ENCODE measurements at regions not wholly inside any gene's neighbourhood (a gene's known extent, or its start where the extent isn't known, plus 50 kb on each side); places are given as distances from the start of the nearest gene placed in this dataset.

DNA sequence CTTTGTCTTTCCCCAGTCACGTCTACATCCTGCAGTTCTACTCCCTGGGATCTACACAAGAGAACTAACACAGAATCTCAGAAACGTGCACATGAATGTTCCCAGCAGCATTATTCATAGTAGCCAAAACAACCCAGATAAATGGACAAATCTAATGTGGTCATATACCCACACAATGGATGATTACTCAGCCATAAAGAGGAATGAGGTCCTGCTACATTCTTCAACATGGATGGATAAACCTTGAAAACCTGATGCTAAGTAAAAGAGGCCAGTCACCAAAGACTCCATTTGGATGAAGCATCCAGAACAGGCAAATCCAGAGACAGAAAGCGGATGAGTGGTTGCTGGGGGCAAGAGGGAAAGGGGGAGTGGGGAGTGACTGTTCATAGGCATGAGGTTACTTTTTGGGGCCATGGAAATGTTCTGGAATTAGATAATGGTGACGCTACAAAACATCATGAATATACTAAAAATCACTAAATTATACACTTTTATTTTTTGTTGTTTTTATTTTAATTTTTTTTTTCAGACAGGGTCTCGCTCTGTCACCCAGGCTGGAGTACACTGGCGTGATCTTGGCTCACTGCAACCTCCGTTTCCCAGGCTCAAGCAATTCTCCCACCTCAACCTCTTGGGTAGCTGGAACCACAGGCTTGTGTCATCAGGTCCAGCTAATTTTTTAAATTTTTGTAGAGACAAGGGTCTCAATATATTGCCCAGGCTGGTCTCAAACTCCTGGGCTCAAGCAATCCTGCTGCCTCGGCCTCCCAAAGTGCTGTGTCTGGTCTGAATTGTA is 50.8 kb upstream of the DSN1 start:
- DNase-seq: peak; percentile 39
- in situ Hi-C loops (cut with HindIII; ENCODE audit: low pct_ligation_motif_present, low pct_unique_long_range_greater_than_20kb, low sequenced_read_pairs): no loop called here

DNA sequence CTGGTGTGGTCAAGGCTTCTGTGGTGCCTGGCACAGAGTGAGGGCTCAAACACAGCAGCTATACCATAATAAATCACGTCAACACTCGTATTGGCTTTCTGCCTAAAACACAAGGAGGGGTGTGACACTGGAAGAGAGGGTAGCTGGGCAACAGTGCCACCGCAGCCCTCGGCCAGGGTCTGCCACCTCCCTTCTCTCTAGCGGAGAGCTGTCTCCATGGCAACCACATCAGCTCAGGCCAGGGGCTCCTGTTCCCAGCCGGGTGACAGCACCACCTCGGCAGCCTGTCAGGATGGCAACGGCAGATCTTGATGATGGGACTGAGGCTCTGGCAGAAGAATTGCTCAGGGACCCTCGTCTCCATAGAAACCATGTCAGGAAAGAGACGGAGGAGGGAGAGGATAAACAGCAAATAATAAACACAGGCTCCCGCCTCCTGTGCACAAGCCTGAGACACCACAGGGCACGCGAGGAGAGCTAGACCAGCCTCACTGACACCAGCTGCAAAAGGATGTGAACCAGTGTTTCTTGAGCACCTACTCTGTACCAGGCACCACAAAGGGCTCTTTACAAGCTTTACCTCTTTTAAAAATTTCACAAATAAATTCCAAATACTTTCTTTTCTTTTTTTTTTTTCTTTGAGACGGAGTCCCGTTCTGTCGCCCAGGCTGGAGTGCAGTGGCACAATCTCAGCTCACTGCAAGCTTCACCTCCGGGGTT is 50.4 kb upstream of the TLDC2 start:
- no peak for DNase-seq
- in situ Hi-C loops (cut with HindIII; ENCODE audit: low pct_ligation_motif_present, low pct_unique_long_range_greater_than_20kb, low sequenced_read_pairs): no loop called here
